Activated naive CD8-positive, alpha-beta T cell (primary cell): ENCODE measurements at regions not wholly inside any gene's neighbourhood (a gene's known extent, or its start where the extent isn't known, plus 50 kb on each side); places are given as distances from the start of the nearest gene placed in this dataset.

Source experiments
- H3K27ac Mint-ChIP-seq: one replicate; pipeline ENCODE4 v1.8.0; 2021; ENCODE audit warnings: mixed read lengths
- H3K27me3 Mint-ChIP-seq: one replicate; pipeline ENCODE4 v1.8.0; 2021; ENCODE audit warnings: mixed read lengths
- H3K36me3 Mint-ChIP-seq: one replicate; pipeline ENCODE4 v1.8.0; 2021; ENCODE audit warnings: mixed read lengths
- H3K4me1 Mint-ChIP-seq: one replicate; pipeline ENCODE4 v1.8.0; 2021; ENCODE audit warnings: low read depth, mixed read lengths
- H3K4me3 Mint-ChIP-seq: one replicate; pipeline ENCODE4 v1.8.0; 2021; ENCODE audit warnings: mild to moderate bottlenecking, mixed read lengths
- H3K9me3 Mint-ChIP-seq: one replicate; pipeline ENCODE4 v1.8.0; 2021; ENCODE audit warnings: low read depth, mixed read lengths

DNA sequence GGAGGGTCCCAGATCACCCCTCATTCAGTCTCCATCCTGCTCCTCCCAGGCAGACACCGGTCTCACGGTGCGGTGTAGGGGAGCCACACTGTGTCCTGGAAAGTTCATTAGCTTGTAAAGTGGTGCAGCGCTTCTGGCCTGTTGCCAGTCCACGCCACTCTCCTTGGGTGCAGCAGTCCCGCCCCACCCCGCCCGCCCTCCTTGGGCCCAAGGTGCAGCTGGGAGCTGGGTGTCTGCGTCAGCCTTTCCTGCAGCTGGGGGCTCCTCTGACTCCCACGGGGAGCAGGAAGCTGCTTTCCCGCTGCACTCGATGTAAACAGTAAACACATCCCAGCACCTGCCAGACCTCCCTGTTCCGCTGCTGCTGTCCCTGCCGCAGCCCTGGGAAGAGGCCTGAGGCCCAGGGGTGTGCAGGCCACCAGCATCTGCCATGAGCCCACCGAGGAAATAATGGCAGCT, 53.8 kb upstream of the ASB18 start:
- Mint-ChIP-seq H3K27ac (no peak overlapping the region), H3K4me1 (no peaks in the 10 kb centered on the region), H3K4me3 (no peak overlapping the region), H3K36me3 (no peaks in the 10 kb centered on the region), H3K9me3 (peaks cover 7% of the 10 kb centered on the region), H3K27me3 (peaks cover 1% of the 10 kb centered on the region)

GRCh38 chr2:236318401-236318800, 54.2 kb upstream of the ASB18 start:
- peaks cover 1% of the 10 kb centered on the region for H3K27me3 Mint-ChIP-seq
- H3K4me3 Mint-ChIP-seq: no peak overlapping the region
- no peak overlapping the region for H3K27ac Mint-ChIP-seq

GRCh38 chr2:236319036-236319435, 54.8 kb upstream of the ASB18 start:
- no peak overlapping the region for H3K4me3 Mint-ChIP-seq
- H3K27me3 Mint-ChIP-seq: peaks cover 1% of the 10 kb centered on the region
- H3K9me3 Mint-ChIP-seq: peaks cover 3% of the 10 kb centered on the region
- H3K4me1 Mint-ChIP-seq: no peaks in the 10 kb centered on the region
- H3K27ac Mint-ChIP-seq: no peak overlapping the region
- H3K36me3 Mint-ChIP-seq: no peaks in the 10 kb centered on the region

More at GRCh38 chr2:236318401-236318800, 54.2 kb upstream of the ASB18 start:
- Mint-ChIP-seq H3K4me1 (no peaks in the 10 kb centered on the region), H3K36me3 (no peaks in the 10 kb centered on the region), H3K9me3 (peaks cover 7% of the 10 kb centered on the region)

GRCh38 chr2:236321415-236321814, 57.2 kb upstream of the ASB18 start:
- no peaks in the 10 kb centered on the region for H3K36me3 Mint-ChIP-seq
- peaks cover 1% of the 10 kb centered on the region for H3K27me3 Mint-ChIP-seq
- no peak overlapping the region for H3K27ac Mint-ChIP-seq
- H3K9me3 Mint-ChIP-seq: no peaks in the 10 kb centered on the region
- no peaks in the 10 kb centered on the region for H3K4me1 Mint-ChIP-seq
- no peak overlapping the region for H3K4me3 Mint-ChIP-seq

GRCh38 chr2:236333417-236334121, 69.4 kb upstream of the ASB18 start:
- Mint-ChIP-seq H3K4me3 (no peak overlapping the region), H3K4me1 (no peaks in the 10 kb centered on the region), H3K36me3 (peaks cover 4% of the 10 kb centered on the region), H3K27ac (no peak overlapping the region), H3K9me3 (no peaks in the 10 kb centered on the region), H3K27me3 (no peaks in the 10 kb centered on the region)

GRCh38 chr2:236334122-236334876, 70.1 kb upstream of the ASB18 start:
- Mint-ChIP-seq H3K27me3 (no peaks in the 10 kb centered on the region), H3K4me1 (no peaks in the 10 kb centered on the region), H3K9me3 (no peaks in the 10 kb centered on the region), H3K27ac (no peak overlapping the region), H3K4me3 (no peak overlapping the region), H3K36me3 (peaks cover 3% of the 10 kb centered on the region)

DNA sequence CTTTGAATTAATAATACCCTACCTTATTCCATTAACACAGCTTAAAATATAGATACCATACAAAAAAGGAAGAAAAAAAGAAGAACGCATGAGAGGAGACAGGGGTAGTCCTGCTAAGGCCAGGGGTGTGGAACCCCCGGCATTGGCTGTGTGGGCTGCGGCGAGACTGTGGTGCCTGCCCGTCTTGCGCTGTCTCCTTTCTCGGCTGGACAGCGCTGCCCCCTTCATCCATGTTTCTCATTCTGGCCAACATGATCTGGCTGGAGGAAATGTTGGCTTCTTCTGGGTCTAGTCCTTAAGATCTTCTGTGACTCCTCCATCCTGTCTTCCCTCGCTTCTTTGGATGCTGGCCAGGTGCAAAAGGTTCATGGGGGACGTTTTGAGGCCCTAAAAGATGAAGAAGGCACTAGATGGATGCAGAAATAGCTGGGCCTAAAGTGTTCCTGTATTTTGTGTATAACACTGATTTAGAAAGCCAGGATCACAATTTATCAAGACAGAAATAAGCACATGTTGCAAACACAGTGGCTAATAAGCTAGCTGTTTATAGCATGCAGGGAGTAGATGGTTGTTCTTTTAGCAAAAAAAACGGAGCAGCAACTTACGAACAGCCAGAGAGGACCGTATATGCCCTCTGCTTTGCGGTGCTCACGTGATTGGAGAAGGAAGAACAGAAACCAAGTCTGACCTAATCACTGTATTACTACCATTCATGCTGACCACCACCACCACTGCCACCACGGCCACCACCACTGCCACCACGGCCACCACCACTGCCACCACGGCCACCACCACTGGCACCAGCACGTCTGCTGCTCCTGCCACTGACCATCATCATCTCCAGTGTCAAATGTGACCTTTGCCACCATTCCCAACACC, 71.7 kb upstream of the ASB18 start:
- no peaks in the 10 kb centered on the region for H3K9me3 Mint-ChIP-seq
- H3K36me3 Mint-ChIP-seq: no peaks in the 10 kb centered on the region
- H3K4me3 Mint-ChIP-seq: no peak overlapping the region
- H3K4me1 Mint-ChIP-seq: no peaks in the 10 kb centered on the region
- no peak overlapping the region for H3K27ac Mint-ChIP-seq
- H3K27me3 Mint-ChIP-seq: no peaks in the 10 kb centered on the region

DNA sequence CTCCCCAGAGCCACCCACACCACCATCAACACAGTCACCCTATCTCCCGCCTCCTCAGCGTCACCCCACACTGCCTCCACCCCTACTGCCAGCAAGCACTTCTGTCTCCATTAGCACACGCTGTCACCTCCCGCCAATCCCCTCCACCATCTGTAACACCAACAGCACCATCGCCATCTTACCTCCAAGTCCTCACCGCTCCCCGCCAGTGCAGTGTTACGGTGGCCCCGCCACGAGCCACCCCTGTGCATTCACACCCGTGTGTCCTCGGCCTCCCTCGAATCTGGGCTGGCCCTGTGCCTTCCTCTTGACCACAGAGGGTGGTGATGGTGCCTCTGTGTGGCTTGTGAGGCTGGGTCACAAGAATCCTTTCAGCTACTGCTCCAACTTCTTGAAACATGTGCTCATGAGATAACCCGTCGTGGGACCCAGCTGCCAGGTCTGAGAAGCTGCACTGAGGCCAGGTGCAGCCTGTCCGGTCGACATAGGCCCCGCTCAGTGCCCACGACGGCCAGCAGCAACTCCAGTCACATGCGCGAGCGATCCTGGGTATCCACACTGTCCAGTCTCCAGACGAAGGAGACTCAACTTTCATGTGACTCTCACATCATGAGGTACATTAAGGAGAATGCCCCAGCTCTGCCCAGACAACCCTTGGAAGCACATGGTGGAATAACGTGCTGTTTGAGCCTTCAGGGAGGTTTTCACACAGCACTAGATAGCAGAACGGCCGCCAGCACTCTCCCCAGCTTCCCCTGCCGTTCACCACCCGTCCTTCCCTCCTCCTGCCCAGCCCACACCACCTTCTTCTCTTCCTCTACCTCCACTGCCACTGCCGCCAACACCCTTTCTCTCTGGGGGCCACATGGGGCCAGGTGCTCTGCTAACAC, 72.6 kb upstream of the ASB18 start:
- Mint-ChIP-seq H3K27ac (no peak overlapping the region), H3K4me1 (no peaks in the 10 kb centered on the region), H3K4me3 (no peak overlapping the region), H3K27me3 (no peaks in the 10 kb centered on the region), H3K36me3 (no peaks in the 10 kb centered on the region), H3K9me3 (no peaks in the 10 kb centered on the region)

DNA sequence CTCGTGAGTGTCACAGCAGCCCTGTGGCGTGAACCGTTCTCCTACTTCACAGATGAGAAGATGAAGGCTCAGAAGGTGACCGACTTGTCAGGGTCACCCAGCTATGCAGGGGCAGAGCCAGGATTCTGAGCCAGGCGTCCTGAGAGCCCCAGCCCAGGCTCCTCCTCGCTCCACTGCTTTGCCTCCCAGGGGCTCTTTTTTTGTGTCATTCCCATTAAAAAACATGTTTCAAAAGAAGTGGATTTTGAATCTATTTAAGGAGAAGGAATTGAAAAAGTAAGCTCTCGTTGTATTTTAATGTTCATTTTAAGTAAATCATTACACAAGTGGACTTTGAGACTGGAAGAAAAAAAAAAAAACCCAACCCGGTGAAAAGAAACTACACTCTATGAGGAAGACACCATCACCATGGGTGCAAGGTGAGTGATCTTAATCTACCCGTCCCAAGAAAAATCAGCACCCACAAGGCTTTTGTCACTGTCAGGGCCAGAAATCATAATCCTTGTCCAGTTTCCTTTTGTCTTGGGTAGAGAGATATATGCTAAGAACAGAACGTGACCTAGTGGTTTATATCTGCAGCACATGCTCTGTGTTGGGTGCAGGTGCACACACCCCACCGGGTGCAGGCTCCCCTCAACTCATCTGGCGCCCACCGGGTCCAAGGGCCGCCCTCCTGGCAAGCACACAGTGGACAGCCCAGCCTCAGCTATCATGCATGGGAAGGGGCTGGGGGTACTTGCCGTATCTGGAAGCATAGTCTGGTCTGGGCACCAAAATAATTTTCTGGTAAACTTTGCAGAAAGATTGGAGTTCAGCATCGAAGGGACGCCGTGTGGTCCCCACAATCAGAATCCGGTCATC, 73.5 kb upstream of the ASB18 start:
- Mint-ChIP-seq H3K36me3 (no peaks in the 10 kb centered on the region), H3K9me3 (no peaks in the 10 kb centered on the region), H3K4me1 (no peaks in the 10 kb centered on the region), H3K4me3 (no peak overlapping the region), H3K27ac (no peak overlapping the region), H3K27me3 (no peaks in the 10 kb centered on the region)

- H3K27me3 Mint-ChIP-seq: peaks cover 2% of the 10 kb centered on the region
- H3K9me3 Mint-ChIP-seq: no peaks in the 10 kb centered on the region
- H3K4me1 Mint-ChIP-seq: no peaks in the 10 kb centered on the region
- no peak overlapping the region for H3K4me3 Mint-ChIP-seq
- H3K27ac Mint-ChIP-seq: no peak overlapping the region
- no peaks in the 10 kb centered on the region for H3K36me3 Mint-ChIP-seq
Measured at GRCh38 chr2:236338495-236339184, 74.4 kb upstream of the ASB18 start.

DNA sequence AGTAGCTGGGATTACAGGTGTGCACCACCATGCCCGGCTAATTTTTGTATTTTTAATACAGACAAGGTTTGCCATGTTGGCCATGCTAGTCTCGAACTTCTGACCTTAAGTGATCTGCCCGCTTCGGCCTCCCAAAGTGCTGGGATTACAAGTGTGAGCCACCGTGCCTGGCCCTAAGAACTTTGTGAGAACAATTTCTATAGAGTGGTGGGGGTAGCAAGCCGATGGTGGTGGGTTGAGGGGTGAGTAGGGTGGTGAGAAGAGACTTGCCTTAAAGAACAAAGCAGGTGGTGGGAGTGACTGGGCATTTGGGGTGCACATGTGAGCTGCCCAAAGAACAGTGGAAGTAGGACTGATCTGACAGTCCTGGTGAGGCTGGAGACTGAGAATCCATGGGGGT, 76.0 kb upstream of the ASB18 start:
- H3K27me3 Mint-ChIP-seq: peaks cover 2% of the 10 kb centered on the region
- no peak overlapping the region for H3K4me3 Mint-ChIP-seq
- H3K4me1 Mint-ChIP-seq: no peaks in the 10 kb centered on the region
- no peaks in the 10 kb centered on the region for H3K9me3 Mint-ChIP-seq
- H3K36me3 Mint-ChIP-seq: no peaks in the 10 kb centered on the region
- no peak overlapping the region for H3K27ac Mint-ChIP-seq

- H3K9me3 Mint-ChIP-seq: no peaks in the 10 kb centered on the region
- H3K27ac Mint-ChIP-seq: no peak overlapping the region
- peaks cover 2% of the 10 kb centered on the region for H3K27me3 Mint-ChIP-seq
- no peaks in the 10 kb centered on the region for H3K4me1 Mint-ChIP-seq
- H3K4me3 Mint-ChIP-seq: no peak overlapping the region
- no peaks in the 10 kb centered on the region for H3K36me3 Mint-ChIP-seq
Measured at GRCh38 chr2:236341067-236341466, 76.9 kb upstream of the ASB18 start.

- Mint-ChIP-seq H3K27me3 (peaks cover 2% of the 10 kb centered on the region), H3K4me1 (no peaks in the 10 kb centered on the region), H3K9me3 (no peaks in the 10 kb centered on the region), H3K4me3 (no peak overlapping the region), H3K27ac (no peak overlapping the region), H3K36me3 (no peaks in the 10 kb centered on the region)
Measured at GRCh38 chr2:236341721-236342120, 77.5 kb upstream of the ASB18 start.
